CD4-positive, alpha-beta T cell treated with Interleukin-4 for 1 hour (primary cell): ENCODE measurements at regions not wholly inside any gene's neighbourhood (a gene's known extent, or its start where the extent isn't known, plus 50 kb on each side); places are given as distances from the start of the nearest gene placed in this dataset.
"Not testable (repeated sequence)": the region's sequence is repeated elsewhere in the genome, so short reads cannot be mapped to it uniquely, and the experiment has no call there.

ENCODE experiments used
- DNase-seq, 2 donors: peaks; one replicate each; pipeline ENCODE4 v3.0.0-alpha.2; 2020 to 2022

- DNase-seq: no peak
Observed at GRCh38 chr3:67940210-67940952, 286.0 kb upstream of the SUCLG2 start.

GRCh38 chr3:67937498-67938118 lies 283.2 kb upstream of the SUCLG2 start:
- no peak for DNase-seq

GRCh38 chr3:67930394-67930793 lies 276.0 kb upstream of the SUCLG2 start:
- DNase-seq: not testable (repeated sequence)

- DNase-seq: no peak
Observed at GRCh38 chr3:67923796-67924195, 269.4 kb upstream of the SUCLG2 start.

- DNase-seq: no peak
Observed at GRCh38 chr3:67920969-67921368, 266.6 kb upstream of the SUCLG2 start.

GRCh38 chr3:67920311-67920710 lies 265.9 kb upstream of the SUCLG2 start:
- DNase-seq: no peak

GRCh38 chr3:67916353-67916752 lies 261.9 kb upstream of the SUCLG2 start:
- DNase-seq: no peak

GRCh38 chr3:67907735-67908134 lies 253.3 kb upstream of the SUCLG2 start:
- no peak for DNase-seq

GRCh38 chr3:67906261-67906660 lies 251.8 kb upstream of the SUCLG2 start:
- no peak for DNase-seq

GRCh38 chr3:67901681-67902080 lies 247.3 kb upstream of the SUCLG2 start:
- DNase-seq: peak in 1 of 2 donors; percentile 21

GRCh38 chr3:67898916-67899315 lies 244.5 kb upstream of the SUCLG2 start:
- DNase-seq: no peak

GRCh38 chr3:67897351-67898336 lies 243.2 kb upstream of the SUCLG2 start:
- no peak for DNase-seq

GRCh38 chr3:67896130-67896529 lies 241.7 kb upstream of the SUCLG2 start:
- DNase-seq: no peak

- no peak for DNase-seq
Observed at GRCh38 chr3:67894510-67894909, 240.1 kb upstream of the SUCLG2 start.

GRCh38 chr3:67884345-67884744 lies 229.9 kb upstream of the SUCLG2 start:
- no peak for DNase-seq

GRCh38 chr3:67883766-67884165 lies 229.4 kb upstream of the SUCLG2 start:
- no peak for DNase-seq

- DNase-seq: no peak
Observed at GRCh38 chr3:67882981-67883380, 228.6 kb upstream of the SUCLG2 start.

- no peak for DNase-seq
Observed at GRCh38 chr3:67876261-67876660, 221.8 kb upstream of the SUCLG2 start.

- no peak for DNase-seq
Observed at GRCh38 chr3:67875858-67876257, 221.4 kb upstream of the SUCLG2 start.

- DNase-seq: no peak
Observed at GRCh38 chr3:67875338-67875737, 220.9 kb upstream of the SUCLG2 start.

- DNase-seq: no peak
Observed at GRCh38 chr3:67870477-67870876, 216.1 kb upstream of the SUCLG2 start.

- no peak for DNase-seq
Observed at GRCh38 chr3:67866571-67866970, 212.2 kb upstream of the SUCLG2 start.

- DNase-seq: no peak
Observed at GRCh38 chr3:67864587-67865183, 210.3 kb upstream of the SUCLG2 start.
